Pancreas (tissue), 10 donors: ENCODE measurements at regions not wholly inside any gene's neighbourhood (a gene's known extent, or its start where the extent isn't known, plus 50 kb on each side); places are given as distances from the start of the nearest gene placed in this dataset.

ENCODE experiments used
- ATAC-seq, 4 donors: fragments of 200-7000 bp; cut with Tn5 transposase; one replicate each; pipeline versions ENCODE4 v1.8.0 to v1.9.1; 2020; ENCODE audit warnings: mild to moderate bottlenecking in 4 of 4, moderate library complexity in 4 of 4
- DNase-seq, 6 donors: peaks; one replicate each; pipeline ENCODE4 v3.0.0-alpha.2; 2020
- FAIRE-seq: peaks from 2 replicates; lab custom pipeline; 2012; peaks lifted over from hg19 to GRCh38; lab: Jason Lieb, UNC
- H3K27ac ChIP-seq, 4 donors: fragments of 200-600 bp; sonication (generic); 1 replicate in 3 of 4; 2 replicates in 1 of 4; pipeline versions ENCODE4 v1.5.0 to v1.8.0; 2020
- H3K27me3 ChIP-seq, 4 donors: fragments of 200-600 bp; one replicate each; pipeline ENCODE4 v1.8.0; 2021
- H3K36me3 ChIP-seq, 3 donors: fragments of 200-600 bp; sonication (generic) in 1 of 3; one replicate each; pipeline versions ENCODE4 v1.5.0 to v1.8.0; 2020 to 2021
- H3K4me1 ChIP-seq, 3 donors: fragments of 200-600 bp; one replicate each; pipeline ENCODE4 v1.8.0; 2021
- H3K4me3 ChIP-seq, 4 donors: fragments of 200-600 bp; sonication (generic) in 2 of 4; one replicate each; pipeline versions ENCODE4 v1.5.0 to v1.8.0; 2020 to 2021
- H3K9me3 ChIP-seq, 4 donors: fragments of 200-600 bp; one replicate each; pipeline ENCODE4 v1.8.0; 2021
- WGBS, 2 donors: extraction: QIAGEN DNeasy Blood & Tissue Kit; methylation state at CpG; one replicate each; pipeline ENCODE4 v1.1.7; 2013; 5-methylcytosine and 5-hydroxymethylcytosine counted together
- intact Hi-C, 3 donors: fragments of 100-400 bp; cut with DNase I; formaldehyde crosslinking; loops; one replicate each; pipeline versions ENCODE4 v1.11.1 to v1.14.2; 2022
- TF ChIP-seq, protein P1 (sequence below), 4 donors: fragments of 200-600 bp; sonication (generic) in 3 of 4; IDR thresholded peaks; one replicate each; pipeline versions ENCODE4 v1.5.0 to v1.8.0; 2021; ENCODE audit warnings: antibody characterized with exemption in 4 of 4
- donor health status: healthy with polysubstance abuse.
- donor health status: DM: no; HTN: no; CAD: no; lungs with moderate emphysema.
- donor health status: DM: no; HTN: no; CAD: no.
- donor health status: control.
- donor health status: control.
- donor health status: Bipolar disorder and iron deficiency.
- donor health status: DM: yes; HTN: yes; CAD: no.
- donor health status: DM: no; HTN: no; CAD: no.
- donor health status: DM: no; HTN: no; CAD: no.
- donor health status: DM: yes; HTN: yes; CAD: no.

DNA sequence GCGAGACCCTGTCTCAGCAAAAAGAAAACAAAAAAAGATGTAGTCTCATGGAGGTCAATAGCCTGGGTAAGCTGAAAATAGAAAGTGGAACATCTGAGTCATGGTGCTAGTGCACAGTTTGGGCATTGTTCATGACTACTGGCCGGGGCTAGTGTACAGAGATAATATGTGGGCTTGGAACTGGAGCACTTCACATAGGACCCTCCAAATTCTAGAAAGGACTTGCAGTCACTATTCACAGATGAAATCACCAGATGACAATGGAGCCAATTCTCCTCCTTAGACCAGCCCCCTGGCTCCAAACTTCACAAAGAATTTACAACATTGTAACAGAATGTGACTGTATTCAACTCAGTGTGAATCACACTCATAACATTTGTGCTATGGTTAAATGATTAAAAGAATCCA is 367.8 kb upstream of the SLC7A11 start:
- TF ChIP-seq, protein P1, sequence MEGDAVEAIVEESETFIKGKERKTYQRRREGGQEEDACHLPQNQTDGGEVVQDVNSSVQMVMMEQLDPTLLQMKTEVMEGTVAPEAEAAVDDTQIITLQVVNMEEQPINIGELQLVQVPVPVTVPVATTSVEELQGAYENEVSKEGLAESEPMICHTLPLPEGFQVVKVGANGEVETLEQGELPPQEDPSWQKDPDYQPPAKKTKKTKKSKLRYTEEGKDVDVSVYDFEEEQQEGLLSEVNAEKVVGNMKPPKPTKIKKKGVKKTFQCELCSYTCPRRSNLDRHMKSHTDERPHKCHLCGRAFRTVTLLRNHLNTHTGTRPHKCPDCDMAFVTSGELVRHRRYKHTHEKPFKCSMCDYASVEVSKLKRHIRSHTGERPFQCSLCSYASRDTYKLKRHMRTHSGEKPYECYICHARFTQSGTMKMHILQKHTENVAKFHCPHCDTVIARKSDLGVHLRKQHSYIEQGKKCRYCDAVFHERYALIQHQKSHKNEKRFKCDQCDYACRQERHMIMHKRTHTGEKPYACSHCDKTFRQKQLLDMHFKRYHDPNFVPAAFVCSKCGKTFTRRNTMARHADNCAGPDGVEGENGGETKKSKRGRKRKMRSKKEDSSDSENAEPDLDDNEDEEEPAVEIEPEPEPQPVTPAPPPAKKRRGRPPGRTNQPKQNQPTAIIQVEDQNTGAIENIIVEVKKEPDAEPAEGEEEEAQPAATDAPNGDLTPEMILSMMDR (IDR thresholded peaks at IDR 0.05), result no peak

GRCh38 chr4:138604556-138604955 is 362.4 kb upstream of the SLC7A11 start:
- FAIRE-seq, result no peak

More for the DNA sequence above, 367.8 kb upstream of the SLC7A11 start:
- no peak for FAIRE-seq
- no peaks in the 10 kb centered on the region for H3K4me1 ChIP-seq
- no peaks in the 10 kb centered on the region for H3K36me3 ChIP-seq
- H3K27me3 ChIP-seq, result no peaks in the 10 kb centered on the region
- no peaks in the 10 kb centered on the region for H3K9me3 ChIP-seq
- peak in 2 of 4 donors; percentile 12 to 37 for ATAC-seq
- WGBS, 2 donors, result 58 to 71% methylated on average over 2 of the region's 2 CpGs
- intact Hi-C loops, result no loop called here
- no peak for DNase-seq
- no peak overlapping the region for H3K4me3 ChIP-seq
- H3K27ac ChIP-seq, result no peak overlapping the region

DNA sequence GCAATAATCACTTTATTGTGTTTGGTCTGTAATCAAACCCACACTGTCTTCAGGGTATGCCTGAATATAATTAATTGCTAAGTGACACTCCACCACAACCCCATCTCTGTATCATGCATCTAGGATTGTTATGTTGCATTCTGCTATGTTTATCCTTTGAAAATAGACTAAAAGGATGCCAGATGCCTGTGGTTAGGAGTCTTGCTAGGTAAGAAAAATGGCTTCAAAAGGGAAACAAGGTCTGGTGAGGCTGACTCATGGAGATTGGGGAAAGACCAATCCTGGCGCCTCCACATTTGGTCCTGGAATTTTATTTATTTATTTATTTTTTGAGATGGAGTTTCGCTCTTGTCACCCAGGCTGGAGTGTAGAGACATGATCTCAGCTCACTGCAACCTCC is 360.5 kb upstream of the SLC7A11 start:
- intact Hi-C loops, result no loop called here
- Histone ChIP-seq H3K27ac (no peak overlapping the region), H3K27me3 (no peaks in the 10 kb centered on the region), H3K36me3 (no peaks in the 10 kb centered on the region), H3K4me1 (no peaks in the 10 kb centered on the region), H3K4me3 (no peak overlapping the region), H3K9me3 (no peaks in the 10 kb centered on the region)
- no peak for FAIRE-seq
- TF ChIP-seq, protein P1 (IDR thresholded peaks at IDR 0.05), result no peak
- no peak for ATAC-seq
- no peak for DNase-seq
- WGBS, 2 donors, result 73 to 75% methylated on average over 2 of the region's 2 CpGs

More at GRCh38 chr4:138604556-138604955, 362.4 kb upstream of the SLC7A11 start:
- H3K9me3 ChIP-seq, result no peaks in the 10 kb centered on the region
- 68 to 76% methylated on average over 2 of the region's 2 CpGs for WGBS, 2 donors
- no peaks in the 10 kb centered on the region for H3K27me3 ChIP-seq
- intact Hi-C loops, result no loop called here
- H3K4me3 ChIP-seq, result no peak overlapping the region
- TF ChIP-seq, protein P1 (IDR thresholded peaks at IDR 0.05), result no peak
- ATAC-seq, result no peak
- no peak for DNase-seq
- H3K4me1 ChIP-seq, result no peaks in the 10 kb centered on the region
- no peaks in the 10 kb centered on the region for H3K36me3 ChIP-seq
- no peak overlapping the region for H3K27ac ChIP-seq

- FAIRE-seq (no peak), DNase-seq (no peak), ATAC-seq (no peak)
- 83 to 85% methylated on average over 4 of the region's 4 CpGs for WGBS, 2 donors
- no peak overlapping the region for H3K4me3 ChIP-seq
- no peaks in the 10 kb centered on the region for H3K27me3 ChIP-seq
- no peaks in the 10 kb centered on the region for H3K9me3 ChIP-seq
- intact Hi-C loops, result no loop called here
- no peak overlapping the region for H3K27ac ChIP-seq
- TF ChIP-seq, protein P1 (IDR thresholded peaks at IDR 0.05), result no peak
- peaks cover 0 to 17% (median 6%) of the 10 kb centered on the region in 3 donors for H3K4me1 ChIP-seq
- H3K36me3 ChIP-seq, result no peaks in the 10 kb centered on the region
Measured at GRCh38 chr4:138599965-138600364, 357.8 kb upstream of the SLC7A11 start.

DNA sequence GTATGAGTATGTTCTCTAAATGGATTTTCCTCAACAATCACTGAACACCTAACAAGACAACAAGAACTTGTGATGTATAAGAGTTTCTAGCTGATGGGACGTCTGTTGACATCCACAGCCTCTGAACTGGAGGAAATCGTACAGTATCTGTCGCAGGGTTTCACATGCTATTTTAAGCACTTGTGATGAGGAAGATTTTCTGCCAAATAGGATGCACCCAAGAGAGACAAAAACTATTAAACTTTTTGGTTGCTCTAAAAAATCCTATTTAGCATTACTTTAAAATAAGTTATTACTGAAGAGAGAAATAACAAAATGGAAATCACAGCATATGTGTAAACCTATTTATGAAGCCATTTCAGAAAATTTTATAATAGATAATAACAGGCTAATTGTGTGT is 356.1 kb upstream of the SLC7A11 start:
- peaks cover 0 to 17% (median 6%) of the 10 kb centered on the region in 3 donors for H3K4me1 ChIP-seq
- H3K36me3 ChIP-seq, result no peaks in the 10 kb centered on the region
- ATAC-seq, result no peak
- H3K9me3 ChIP-seq, result no peaks in the 10 kb centered on the region
- WGBS, 2 donors, result 68 to 73% methylated on average over 3 of the region's 3 CpGs
- TF ChIP-seq, protein P1 (IDR thresholded peaks at IDR 0.05), result no peak
- DNase-seq, result no peak
- no peak overlapping the region for H3K4me3 ChIP-seq
- intact Hi-C loops, result no loop called here
- FAIRE-seq, result no peak
- H3K27ac ChIP-seq, result no peak overlapping the region
- no peaks in the 10 kb centered on the region for H3K27me3 ChIP-seq
